Omental fat pad (tissue), 3 donors: ENCODE measurements at regions not wholly inside any gene's neighbourhood (a gene's known extent, or its start where the extent isn't known, plus 50 kb on each side); places are given as distances from the start of the nearest gene placed in this dataset.

Experiments used
- ATAC-seq: fragments of 150-250 bp; one replicate; pipeline ENCODE4 v1.9.1; 2016; ENCODE audit warnings: mild to moderate bottlenecking, moderate library complexity; ENCODE audit not compliant: low FRiP score
- DNase-seq: peaks from one replicate; pipeline ENCODE4 v3.0.0-alpha.2; 2019; ENCODE audit warnings: low spot score
- TF ChIP-seq, protein P1 (sequence below), 3 donors: fragments of 450-650 bp; IDR thresholded peaks; one replicate each; pipeline ENCODE4 v1.5.1; 2016 to 2017; ENCODE audit warnings: antibody characterized with exemption in 3 of 3, mild to moderate bottlenecking in 3 of 3, moderate library complexity in 2 of 3

DNA sequence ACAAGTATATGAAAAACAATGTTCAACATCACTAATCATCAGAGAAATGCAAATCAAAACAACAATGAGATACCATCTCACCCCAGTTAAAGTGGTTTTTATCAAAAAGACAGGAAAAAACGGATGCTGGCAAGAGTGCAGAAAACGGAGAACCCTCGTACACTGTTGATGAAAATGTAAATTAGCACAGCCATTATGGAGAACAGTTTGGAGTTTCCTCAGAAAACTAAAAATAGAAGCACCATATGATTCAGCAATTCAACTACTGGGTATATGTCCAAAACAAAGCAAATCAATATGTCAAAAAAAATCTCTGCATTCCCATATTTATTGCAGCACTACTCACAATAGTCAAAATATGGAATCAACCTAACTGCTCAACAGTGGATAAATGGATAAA, 50.1 kb upstream of the CES5A start:
- DNase-seq (no peak), ATAC-seq (no peak)
- TF ChIP-seq, protein P1, sequence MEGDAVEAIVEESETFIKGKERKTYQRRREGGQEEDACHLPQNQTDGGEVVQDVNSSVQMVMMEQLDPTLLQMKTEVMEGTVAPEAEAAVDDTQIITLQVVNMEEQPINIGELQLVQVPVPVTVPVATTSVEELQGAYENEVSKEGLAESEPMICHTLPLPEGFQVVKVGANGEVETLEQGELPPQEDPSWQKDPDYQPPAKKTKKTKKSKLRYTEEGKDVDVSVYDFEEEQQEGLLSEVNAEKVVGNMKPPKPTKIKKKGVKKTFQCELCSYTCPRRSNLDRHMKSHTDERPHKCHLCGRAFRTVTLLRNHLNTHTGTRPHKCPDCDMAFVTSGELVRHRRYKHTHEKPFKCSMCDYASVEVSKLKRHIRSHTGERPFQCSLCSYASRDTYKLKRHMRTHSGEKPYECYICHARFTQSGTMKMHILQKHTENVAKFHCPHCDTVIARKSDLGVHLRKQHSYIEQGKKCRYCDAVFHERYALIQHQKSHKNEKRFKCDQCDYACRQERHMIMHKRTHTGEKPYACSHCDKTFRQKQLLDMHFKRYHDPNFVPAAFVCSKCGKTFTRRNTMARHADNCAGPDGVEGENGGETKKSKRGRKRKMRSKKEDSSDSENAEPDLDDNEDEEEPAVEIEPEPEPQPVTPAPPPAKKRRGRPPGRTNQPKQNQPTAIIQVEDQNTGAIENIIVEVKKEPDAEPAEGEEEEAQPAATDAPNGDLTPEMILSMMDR (IDR thresholded peaks at IDR 0.05): no peak
